Endothelial cell of umbilical vein (primary cell): ENCODE measurements at regions not wholly inside any gene's neighbourhood (a gene's known extent, or its start where the extent isn't known, plus 50 kb on each side); places are given as distances from the start of the nearest gene placed in this dataset.

Experiments
- BruUV-seq: library from RNA; stranded (reverse); fragments of 400-500 nt; replicated peaks from 2 replicates; lab custom pipeline; 2021; lab: Mats Ljungman, UMichigan
- CTCF ChIA-PET: fragments of 300-600, 350-600 bp; sonication (Branson Sonifier 250); formaldehyde crosslinking; loops from one replicate; lab custom pipeline; 2021; ENCODE audit warnings: antibody characterized with exemption, inconsistent platforms; lab: Charles Lee
- POLR2A ChIA-PET: fragments of 300-600, 350-600 bp; sonication (Branson Sonifier 250); formaldehyde crosslinking; loops from one replicate; lab custom pipeline; 2021; ENCODE audit warnings: antibody characterized with exemption, inconsistent platforms; lab: Charles Lee
- DNase-seq: peaks from one replicate; pipeline ENCODE4 v3.0.0-alpha.2; 2011; ENCODE audit warnings: low read depth, low spot score
- FAIRE-seq: peaks from 2 replicates; lab custom pipeline; 2011; peaks lifted over from hg19 to GRCh38; lab: Jason Lieb, UNC
- H2AFZ ChIP-seq: 2 replicates; pipeline ENCODE4 v1.6.0; 2012; ENCODE audit warnings: low read depth, low read length, control low read depth, inconsistent platforms
- H3K27ac ChIP-seq: 2 replicates; pipeline ENCODE4 v1.5.1; 2011; ENCODE audit warnings: low read depth, mild to moderate bottlenecking, control low read depth, low read length, moderate library complexity; ENCODE audit not compliant: insufficient read depth
- H3K27me3 ChIP-seq, 2 experiments: 2 replicates each; pipeline versions ENCODE4 v1.6.0 to v1.6.1; 2011; ENCODE audit warnings: low read length in 2 of 2, mixed read lengths in 1 of 2; ENCODE audit not compliant: control insufficient read depth in 2 of 2, insufficient read depth in 2 of 2
- H3K36me3 ChIP-seq, 2 experiments: 2 replicates in 1 of 2; 3 replicates in 1 of 2; pipeline ENCODE4 v1.5.1; 2011; ENCODE audit warnings: low read length in 2 of 2, mild to moderate bottlenecking in 1 of 2, moderate library complexity in 1 of 2; ENCODE audit not compliant: control insufficient read depth in 2 of 2, insufficient read depth in 2 of 2; ENCODE audit errors: extremely low read depth in 1 of 2
- H3K4me1 ChIP-seq: 3 replicates; pipeline ENCODE4 v1.5.1; 2011; ENCODE audit warnings: mild to moderate bottlenecking, low read length; ENCODE audit not compliant: control insufficient read depth, insufficient read depth; ENCODE audit errors: extremely low read depth
- H3K4me2 ChIP-seq: 2 replicates; pipeline ENCODE4 v1.6.1; 2011; ENCODE audit warnings: low read length, control low read depth, mixed read lengths; ENCODE audit not compliant: insufficient read depth
- H3K4me3 ChIP-seq, 3 experiments: fragments of 200-600 bp in 1 of 3; sonication (generic), shearing (Covaris generic) in 1 of 3; replicated peaks in 1 of 3; 2 replicates each; pipeline ENCODE4 v1.5.1; 2011 to 2016; ENCODE audit warnings: control low read depth in 3 of 3, low read length in 3 of 3, mild to moderate bottlenecking in 2 of 3, inconsistent platforms in 1 of 3, low read depth in 1 of 3, moderate library complexity in 1 of 3; ENCODE audit not compliant: insufficient read depth in 1 of 3
- H3K79me2 ChIP-seq: 2 replicates; pipeline ENCODE4 v1.6.0; 2012; ENCODE audit warnings: low read length, inconsistent platforms; ENCODE audit not compliant: control insufficient read depth, insufficient read depth
- H3K9ac ChIP-seq: replicated peaks from 2 replicates; pipeline ENCODE3; 2011; ENCODE audit warnings: low read length, control low read depth; ENCODE audit not compliant: insufficient read depth; ENCODE audit errors: extremely low read depth
- H3K9me1 ChIP-seq: replicated peaks from 3 replicates; pipeline ENCODE4 v1.6.0; 2011; ENCODE audit warnings: mild to moderate bottlenecking, low read length; ENCODE audit not compliant: control insufficient read depth, insufficient read depth; ENCODE audit errors: extremely low read depth
- H3K9me3 ChIP-seq: replicated peaks from 2 replicates; pipeline ENCODE4 v1.5.1; 2012; ENCODE audit warnings: low read length, inconsistent platforms; ENCODE audit not compliant: control insufficient read depth, insufficient read depth
- H4K20me1 ChIP-seq: replicated peaks from 2 replicates; pipeline ENCODE3; 2011; ENCODE audit warnings: mild to moderate bottlenecking, low read length; ENCODE audit not compliant: control insufficient read depth, insufficient read depth; ENCODE audit errors: extremely low read depth
- CTCF ChIP-seq, 2 donors: IDR thresholded peaks; 1 replicate in 1 of 2; 2 replicates in 1 of 2; pipeline ENCODE4 v1.5.1; 2011; ENCODE audit warnings: low read length in 2 of 2, mild to moderate bottlenecking in 2 of 2, moderate library complexity in 2 of 2, control low read depth in 1 of 2, inconsistent platforms in 1 of 2, low read depth in 1 of 2; ENCODE audit not compliant: insufficient read depth in 1 of 2; ENCODE audit errors: extremely low read depth in 1 of 2
- EZH2 ChIP-seq: IDR thresholded peaks from 2 replicates; pipeline ENCODE4 v1.6.1; 2012; ENCODE audit warnings: borderline replicate concordance, low read depth, mild to moderate bottlenecking, moderate library complexity, low read length, inconsistent platforms; ENCODE audit not compliant: severe bottlenecking
- FOS ChIP-seq: IDR thresholded peaks from 2 replicates; pipeline ENCODE4 v1.6.1; 2011; ENCODE audit warnings: mild to moderate bottlenecking, low read length, moderate library complexity, borderline replicate concordance; ENCODE audit not compliant: insufficient read depth
- GATA2 ChIP-seq: IDR thresholded peaks from 2 replicates; pipeline ENCODE4 v1.7.0; 2011; ENCODE audit warnings: low read depth, mild to moderate bottlenecking, moderate library complexity, mixed read lengths, low read length; ENCODE audit not compliant: insufficient read length, insufficient read depth
- JUN ChIP-seq: IDR thresholded peaks from 2 replicates; pipeline ENCODE4 v1.6.1; 2011; ENCODE audit warnings: borderline replicate concordance, low read depth; ENCODE audit not compliant: insufficient read length, insufficient read depth
- MAX ChIP-seq: IDR thresholded peaks from 2 replicates; pipeline ENCODE4 v1.6.1; 2011; ENCODE audit not compliant: insufficient read depth, insufficient read length
- MYC ChIP-seq: IDR thresholded peaks from one replicate; pipeline ENCODE4 v1.6.1; 2011; ENCODE audit warnings: mild to moderate bottlenecking, low read depth, low read length
- POLR2A ChIP-seq: IDR thresholded peaks from 2 replicates; pipeline ENCODE4 v1.6.1; 2012; ENCODE audit warnings: low read depth, mild to moderate bottlenecking, control low read depth, low read length
- POLR2AphosphoS5 ChIP-seq: IDR thresholded peaks from 2 replicates; pipeline ENCODE4 v1.6.1; 2012; ENCODE audit warnings: low read depth, mild to moderate bottlenecking, control low read depth, low read length, moderate library complexity; ENCODE audit not compliant: insufficient read depth
- dilution Hi-C: fragments of 300-500 bp; cut with MboI; formaldehyde crosslinking; loops from one replicate; pipeline ENCODE4 v1.15.0; 2019; ENCODE audit warnings: low sequenced_read_pairs; ENCODE audit not compliant: extremely low pct_ligation_motif_present
- intact Hi-C: fragments of 100-400 bp; cut with micrococcal nuclease; formaldehyde crosslinking; loops from one replicate; pipeline ENCODE4 v1.10.0; 2022

GRCh38 chr4:149121023-149121404 is 678.8 kb upstream of the NR3C2 start:
- H3K9me1 ChIP-seq, result no peaks in the 10 kb centered on the region
- no peak overlapping the region for H3K4me3 ChIP-seq
- peak overlapping the region; percentile 57 for H3K27ac ChIP-seq
- TF ChIP-seq FOS, result peak; percentile 30
- peak; percentile 29 for TF ChIP-seq JUN
- no peak for TF ChIP-seq EZH2
- no peak for TF ChIP-seq CTCF (IDR thresholded peaks at IDR 0.05; ENCODE audit: extremely low read depth in 1 of 2, insufficient read depth in 1 of 2, low read depth in 1 of 2, low read length in 2 of 2)
- no peak for TF ChIP-seq MAX
- no peak for TF ChIP-seq POLR2AphosphoS5
- no peak for TF ChIP-seq GATA2
- TF ChIP-seq MYC, result no peak
- no peak for TF ChIP-seq POLR2A
- DNase-seq (peak; percentile 64), FAIRE-seq (peak; percentile 18)
- no peak overlapping the region for H2AFZ ChIP-seq
- H3K27me3 ChIP-seq, result no peaks in the 10 kb centered on the region
- POLR2A ChIA-PET, result no interaction called here
- peak overlapping the region; percentile 67 for H3K4me2 ChIP-seq
- CTCF ChIA-PET, result no interaction called here
- no peaks in the 10 kb centered on the region for H3K79me2 ChIP-seq
- dilution Hi-C loops (no loop called here), intact Hi-C loops (no loop called here)
- no peaks in the 10 kb centered on the region for H3K9me3 ChIP-seq
- peaks cover 10% of the 10 kb centered on the region for H3K4me1 ChIP-seq
- H4K20me1 ChIP-seq, result no peaks in the 10 kb centered on the region
- no peaks in the 10 kb centered on the region for H3K36me3 ChIP-seq
- TSS peak; percentile 86 for BruUV-seq
- H3K9ac ChIP-seq, result no peak overlapping the region
